Endothelial cell of umbilical vein (primary cell): ENCODE measurements at regions not wholly inside any gene's neighbourhood (a gene's known extent, or its start where the extent isn't known, plus 50 kb on each side); places are given as distances from the start of the nearest gene placed in this dataset.

Source experiments
- CTCF ChIP-seq, 2 donors: IDR thresholded peaks; 1 replicate in 1 of 2; 2 replicates in 1 of 2; pipeline ENCODE4 v1.5.1; 2011; ENCODE audit warnings: low read length in 2 of 2, mild to moderate bottlenecking in 2 of 2, moderate library complexity in 2 of 2, control low read depth in 1 of 2, inconsistent platforms in 1 of 2, low read depth in 1 of 2; ENCODE audit not compliant: insufficient read depth in 1 of 2; ENCODE audit errors: extremely low read depth in 1 of 2
- EZH2 ChIP-seq: IDR thresholded peaks from 2 replicates; pipeline ENCODE4 v1.6.1; 2012; ENCODE audit warnings: borderline replicate concordance, low read depth, mild to moderate bottlenecking, moderate library complexity, low read length, inconsistent platforms; ENCODE audit not compliant: severe bottlenecking
- FOS ChIP-seq: IDR thresholded peaks from 2 replicates; pipeline ENCODE4 v1.6.1; 2011; ENCODE audit warnings: mild to moderate bottlenecking, low read length, moderate library complexity, borderline replicate concordance; ENCODE audit not compliant: insufficient read depth
- JUN ChIP-seq: IDR thresholded peaks from 2 replicates; pipeline ENCODE4 v1.6.1; 2011; ENCODE audit warnings: borderline replicate concordance, low read depth; ENCODE audit not compliant: insufficient read length, insufficient read depth
- MAX ChIP-seq: IDR thresholded peaks from 2 replicates; pipeline ENCODE4 v1.6.1; 2011; ENCODE audit not compliant: insufficient read depth, insufficient read length
- POLR2A ChIP-seq: IDR thresholded peaks from 2 replicates; pipeline ENCODE4 v1.6.1; 2012; ENCODE audit warnings: low read depth, mild to moderate bottlenecking, control low read depth, low read length
- POLR2AphosphoS5 ChIP-seq: IDR thresholded peaks from 2 replicates; pipeline ENCODE4 v1.6.1; 2012; ENCODE audit warnings: low read depth, mild to moderate bottlenecking, control low read depth, low read length, moderate library complexity; ENCODE audit not compliant: insufficient read depth

- TF ChIP-seq CTCF (IDR thresholded peaks at IDR 0.05; ENCODE audit: extremely low read depth in 1 of 2, insufficient read depth in 1 of 2, low read depth in 1 of 2, low read length in 2 of 2) (no peak), EZH2 (no peak), POLR2AphosphoS5 (no peak), POLR2A (no peak), FOS (no peak), MAX (no peak), JUN (no peak)
These were observed 61.7 kb upstream of the SHB start for GRCh38 chr9:38130724-38131123.
